H1 (cell line): ENCODE measurements at regions not wholly inside any gene's neighbourhood (a gene's known extent, or its start where the extent isn't known, plus 50 kb on each side); places are given as distances from the start of the nearest gene placed in this dataset.

Source experiments
- CTCF ChIA-PET: fragments of 300-600 bp; sonication (Branson Sonifier 250); formaldehyde crosslinking; loops from one replicate; lab custom pipeline; 2021; ENCODE audit not compliant: partially characterized antibody; lab: Charles Lee
- POLR2A ChIA-PET: fragments of 300-600 bp; sonication (Branson Sonifier 250); formaldehyde crosslinking; loops from one replicate; lab custom pipeline; 2021; ENCODE audit warnings: inconsistent platforms; ENCODE audit not compliant: partially characterized antibody; lab: Charles Lee
- DNase-seq, 2 experiments: peaks; one replicate each; pipeline versions ENCODE4 v3.0.0 to v3.0.0-alpha.2; 2010 to 2022; ENCODE audit warnings: low spot score in 2 of 2, low read depth in 1 of 2, mixed read lengths in 1 of 2
- FAIRE-seq: peaks from 2 replicates; lab custom pipeline; 2011; peaks lifted over from hg19 to GRCh38; lab: Jason Lieb, UNC
- H2AFZ ChIP-seq: 2 replicates; pipeline ENCODE4 v1.8.1; 2012; ENCODE audit warnings: low read length, inconsistent platforms
- H2AK5ac ChIP-seq: 2 replicates; pipeline ENCODE4 v1.6.1; 2013; ENCODE audit warnings: low read depth, low read length
- H2BK120ac ChIP-seq: replicated peaks from 2 replicates; pipeline ENCODE3; 2013; ENCODE audit warnings: low read depth, low read length, inconsistent platforms
- H2BK12ac ChIP-seq: 2 replicates; pipeline ENCODE4 v1.6.1; 2013; ENCODE audit warnings: low read depth, low read length
- H2BK15ac ChIP-seq: 2 replicates; pipeline ENCODE4 v1.6.1; 2013; ENCODE audit warnings: low read length
- H2BK20ac ChIP-seq: 2 replicates; pipeline ENCODE4 v1.6.1; 2013; ENCODE audit warnings: low read length
- H2BK5ac ChIP-seq: 2 replicates; pipeline ENCODE4 v1.6.1; 2013; ENCODE audit warnings: low read depth, low read length
- H3K14ac ChIP-seq: 2 replicates; pipeline ENCODE4 v1.6.1; 2013; ENCODE audit warnings: inconsistent platforms; ENCODE audit not compliant: insufficient read length
- H3K18ac ChIP-seq: 2 replicates; pipeline ENCODE4 v1.6.1; 2013; ENCODE audit warnings: low read length; ENCODE audit errors: extremely low read depth
- H3K23ac ChIP-seq: 2 replicates; pipeline ENCODE4 v1.6.1; 2013; ENCODE audit warnings: inconsistent platforms; ENCODE audit not compliant: insufficient read length
- H3K23me2 ChIP-seq: 2 replicates; pipeline ENCODE4 v1.6.1; 2013; ENCODE audit warnings: low read depth, low read length
- H3K27ac ChIP-seq: 2 replicates; pipeline ENCODE4 v1.6.1; 2011; ENCODE audit warnings: low read depth, low read length, inconsistent platforms
- H3K27me3 ChIP-seq, 4 experiments: replicated peaks in 1 of 4; 1 replicate in 1 of 4; 2 replicates in 3 of 4; pipeline versions ENCODE4 v1.6.1 to v1.8.1; 2011 to 2013; ENCODE audit warnings: low read length in 3 of 4, mild to moderate bottlenecking in 3 of 4, inconsistent platforms in 2 of 4, mixed read lengths in 2 of 4, moderate library complexity in 1 of 4; ENCODE audit not compliant: control insufficient read depth in 3 of 4, insufficient read depth in 3 of 4; ENCODE audit errors: extremely low read depth in 1 of 4
- H3K36me3 ChIP-seq, 4 experiments: 2 replicates each; pipeline versions ENCODE4 v1.6.1 to v1.8.1; 2011 to 2013; ENCODE audit warnings: mild to moderate bottlenecking in 4 of 4, low read length in 3 of 4, moderate library complexity in 2 of 4, control low read depth in 1 of 4, inconsistent platforms in 1 of 4; ENCODE audit not compliant: insufficient read depth in 4 of 4, control insufficient read depth in 2 of 4
- H3K4ac ChIP-seq: replicated peaks from 2 replicates; pipeline ENCODE3; 2013; ENCODE audit warnings: low read length, low read depth, mixed read lengths, inconsistent platforms; ENCODE audit not compliant: insufficient read length
- H3K4me1 ChIP-seq, 4 experiments: replicated peaks in 1 of 4; 1 replicate in 1 of 4; 2 replicates in 3 of 4; pipeline versions ENCODE4 v1.6.1 to v1.8.1; 2011 to 2013; ENCODE audit warnings: low read length in 3 of 4, inconsistent platforms in 2 of 4, mixed read lengths in 1 of 4; ENCODE audit not compliant: insufficient read depth in 4 of 4, control insufficient read depth in 3 of 4
- H3K4me2 ChIP-seq, 2 experiments: 2 replicates each; pipeline versions ENCODE4 v1.6.1 to v1.8.1; 2011 to 2013; ENCODE audit warnings: low read depth in 2 of 2, low read length in 2 of 2, control low read depth in 1 of 2, inconsistent platforms in 1 of 2, mild to moderate bottlenecking in 1 of 2; ENCODE audit not compliant: insufficient read depth in 1 of 2
- H3K4me3 ChIP-seq, 4 experiments: fragments of 200-600, 300-600 bp in 1 of 4; sonication (generic), shearing (Covaris generic), sonication (Bioruptor Twin) in 1 of 4; 2 replicates each; pipeline versions ENCODE4 v1.5.1 to v1.8.1; 2011 to 2016; ENCODE audit warnings: low read length in 4 of 4, low read depth in 3 of 4, control low read depth in 2 of 4, inconsistent platforms in 2 of 4, mild to moderate bottlenecking in 2 of 4, mixed read lengths in 1 of 4, moderate library complexity in 1 of 4; ENCODE audit not compliant: insufficient read depth in 2 of 4; ENCODE audit errors: extremely low read depth in 1 of 4
- H3K56ac ChIP-seq: replicated peaks from 2 replicates; pipeline ENCODE3; 2013; ENCODE audit warnings: low read depth, mild to moderate bottlenecking, mixed read lengths, low read length, inconsistent platforms; ENCODE audit not compliant: insufficient read length
- H3K79me1 ChIP-seq: 2 replicates; pipeline ENCODE4 v1.6.1; 2013; ENCODE audit warnings: low read depth, low read length, control low read depth
- H3K79me2 ChIP-seq, 2 experiments: 2 replicates each; pipeline versions ENCODE4 v1.6.1 to v1.8.1; 2012 to 2013; ENCODE audit warnings: low read length in 2 of 2, mild to moderate bottlenecking in 2 of 2, inconsistent platforms in 1 of 2; ENCODE audit not compliant: insufficient read depth in 2 of 2, control insufficient read depth in 1 of 2
- H3K9ac ChIP-seq, 4 experiments: replicated peaks in 1 of 4; 1 replicate in 1 of 4; 2 replicates in 3 of 4; pipeline versions ENCODE4 v1.6.1 to v1.8.1; 2011 to 2013; ENCODE audit warnings: low read depth in 3 of 4, low read length in 3 of 4, control low read depth in 2 of 4, mild to moderate bottlenecking in 2 of 4, moderate library complexity in 2 of 4, inconsistent platforms in 1 of 4; ENCODE audit errors: extremely low read depth in 1 of 4
- H3K9me3 ChIP-seq, 2 experiments: 2 replicates each; pipeline versions ENCODE4 v1.6.1 to v1.8.1; 2012 to 2013; ENCODE audit warnings: mild to moderate bottlenecking in 2 of 2, moderate library complexity in 2 of 2, control low read depth in 1 of 2, inconsistent platforms in 1 of 2, low read depth in 1 of 2, low read length in 1 of 2, mixed read lengths in 1 of 2; ENCODE audit not compliant: insufficient read depth in 2 of 2
- H4K20me1 ChIP-seq, 2 experiments: replicated peaks in 1 of 2; 2 replicates each; pipeline versions ENCODE3 to v1.8.1; 2011 to 2013; ENCODE audit warnings: inconsistent platforms in 2 of 2, low read length in 2 of 2, mild to moderate bottlenecking in 1 of 2; ENCODE audit not compliant: insufficient read depth in 2 of 2, control insufficient read depth in 1 of 2
- H4K5ac ChIP-seq: 2 replicates; pipeline ENCODE4 v1.6.1; 2013; ENCODE audit warnings: low read length, low read depth, mixed read lengths, inconsistent platforms; ENCODE audit not compliant: insufficient read length
- H4K8ac ChIP-seq: 2 replicates; pipeline ENCODE4 v1.8.0; 2013; ENCODE audit warnings: mild to moderate bottlenecking, moderate library complexity, low read length, inconsistent platforms; ENCODE audit not compliant: insufficient read depth; ENCODE audit errors: extremely low read depth
- H4K91ac ChIP-seq: replicated peaks from 2 replicates; pipeline ENCODE3; 2013; ENCODE audit warnings: low read length, mixed read lengths, inconsistent platforms; ENCODE audit not compliant: insufficient read length
- ASH2L ChIP-seq: fragments of 200-600, 300-600 bp; sonication (generic); IDR thresholded peaks from one replicate; pipeline ENCODE4 v1.7.1; 2017; ENCODE audit warnings: low read length
- CBX5 ChIP-seq: fragments of 300-800, 300-1000 bp; sonication (generic); IDR thresholded peaks from 2 replicates; pipeline ENCODE4 v1.7.1; 2016; ENCODE audit warnings: antibody characterized with exemption, low read length, low read depth
- CBX8 ChIP-seq: fragments of 300-800, 300-1000 bp; sonication (generic); IDR thresholded peaks from 2 replicates; pipeline ENCODE4 v1.7.1; 2016; ENCODE audit warnings: low read depth, low read length, borderline replicate concordance
- FOSL1 ChIP-seq: IDR thresholded peaks from 2 replicates; pipeline ENCODE4 v1.6.1; 2011; ENCODE audit warnings: mild to moderate bottlenecking, low read depth, low read length, moderate library complexity; ENCODE audit not compliant: insufficient read depth
- SAP30 ChIP-seq: fragments of 300-600 bp; sonication (generic); IDR thresholded peaks from 2 replicates; pipeline ENCODE4 v1.7.1; 2012; ENCODE audit warnings: low read length, moderate library complexity, mild to moderate bottlenecking, inconsistent platforms; ENCODE audit not compliant: insufficient read depth, insufficient replicate concordance
- TAF1 ChIP-seq: IDR thresholded peaks from 2 replicates; pipeline ENCODE4 v1.6.1; 2011; ENCODE audit warnings: mild to moderate bottlenecking, low read depth, low read length

- Histone ChIP-seq H2BK5ac (no peak overlapping the region), H3K23ac (no peak overlapping the region), H3K79me1 (no peaks in the 10 kb centered on the region), H3K9me3 (no peaks in the 10 kb centered on the region), H2BK12ac (no peak overlapping the region), H2AK5ac (no peak overlapping the region), H3K36me3 (no peaks in the 10 kb centered on the region), H3K4me2 (no peak overlapping the region), H3K23me2 (no peaks in the 10 kb centered on the region), H3K79me2 (no peaks in the 10 kb centered on the region), H4K91ac (no peak overlapping the region), H2BK15ac (no peak overlapping the region), H3K56ac (no peak overlapping the region), H3K4me3 (no peak overlapping the region), H3K27me3 (no peaks in the 10 kb centered on the region), H3K9ac (no peak overlapping the region), H2BK120ac (no peak overlapping the region), H2AFZ (no peak overlapping the region; the same call in 1 of the 2 replicates), H4K8ac (no peak overlapping the region), H3K4me1 (no peaks in the 10 kb centered on the region), H3K18ac (no peak overlapping the region), H2BK20ac (no peak overlapping the region), H3K27ac (no peak overlapping the region), H4K5ac (no peak overlapping the region), H4K20me1 (no peaks in the 10 kb centered on the region), H3K14ac (no peak overlapping the region), H3K4ac (no peak overlapping the region)
- peak; percentile 93 for FAIRE-seq
- POLR2A ChIA-PET = no interaction called here
- no peak for DNase-seq
- CTCF ChIA-PET = interaction anchor here (0.8 to 2.4 kb wide), 6 partner anchors 9 to 35 kb away, joined by 3 to 9 read pairs (median 4); no protein-coding TSS in a partner anchor
- no peak for TF ChIP-seq FOSL1
- no peak for TF ChIP-seq ASH2L
- no peak for TF ChIP-seq CBX8
- TF ChIP-seq TAF1 = no peak
- TF ChIP-seq SAP30 = no peak
- TF ChIP-seq CBX5 = no peak
Measured at GRCh38 chrX:33465137-33465536, 253.8 kb upstream of the DMD start.
